ENCODE measurements at regions not wholly inside any gene's neighbourhood (a gene's known extent, or its start where the extent isn't known, plus 50 kb on each side); places are given as distances from the start of the nearest gene placed in this dataset.

DNA sequence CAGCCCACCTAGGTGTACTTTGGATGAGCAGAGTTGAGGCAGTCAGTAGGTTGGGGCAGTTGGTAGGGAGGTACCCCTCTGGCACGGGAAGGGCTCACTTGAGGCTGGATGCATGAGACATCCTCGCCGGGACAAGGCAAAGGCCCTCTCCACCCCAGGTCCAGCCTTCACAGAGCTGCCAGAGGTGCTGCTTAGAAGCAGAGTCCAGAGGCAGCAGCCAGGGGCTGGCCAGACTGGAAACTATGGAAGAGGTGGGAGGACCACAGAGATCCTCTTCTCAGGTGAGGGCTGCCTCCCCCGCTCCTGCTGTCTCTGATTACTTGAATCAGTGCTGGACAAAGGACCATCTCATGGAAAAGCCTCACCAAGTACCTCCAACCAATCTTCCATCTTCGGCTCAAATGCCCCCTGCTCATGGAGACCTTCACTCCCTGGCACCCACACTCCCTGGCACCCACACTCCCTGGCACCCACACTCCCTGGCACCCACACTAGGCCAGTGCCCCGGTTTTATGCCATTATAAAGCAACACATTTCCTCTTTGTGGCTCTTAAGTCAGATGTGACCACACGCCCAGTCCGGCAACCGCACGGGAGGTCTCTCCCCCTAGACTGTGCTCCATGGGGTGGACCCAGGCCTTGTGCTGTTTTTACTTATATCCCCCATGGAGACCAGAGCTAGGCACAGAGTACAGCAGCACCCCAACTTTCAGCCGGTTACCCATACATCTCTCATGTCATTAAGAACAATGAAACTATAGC is 100.1 kb downstream of the YTHDF1 start:
- H3K4me3 ChIP-seq (ENCODE audit: low read length): no peak overlapping the region
- H3K36me3 ChIP-seq (ENCODE audit: control insufficient read depth, insufficient read depth, low read length): no peaks in the 10 kb centered on the region
- no peak overlapping the region for H3K27ac ChIP-seq (ENCODE audit: low read length)
- no peaks in the 10 kb centered on the region for H3K9me3 ChIP-seq (replicated peaks; ENCODE audit: control insufficient read depth, low read depth, low read length)
- no peak for DNase-seq
- no peaks in the 10 kb centered on the region for H3K4me1 ChIP-seq (ENCODE audit: control insufficient read depth, insufficient read depth, low read length)
- H3K27me3 ChIP-seq (ENCODE audit: control insufficient read depth, insufficient read depth, low read length): peaks cover 7% of the 10 kb centered on the region
- WGBS (ENCODE audit: insufficient coverage): 71% methylated on average over 8 of the region's 11 CpGs

DNA sequence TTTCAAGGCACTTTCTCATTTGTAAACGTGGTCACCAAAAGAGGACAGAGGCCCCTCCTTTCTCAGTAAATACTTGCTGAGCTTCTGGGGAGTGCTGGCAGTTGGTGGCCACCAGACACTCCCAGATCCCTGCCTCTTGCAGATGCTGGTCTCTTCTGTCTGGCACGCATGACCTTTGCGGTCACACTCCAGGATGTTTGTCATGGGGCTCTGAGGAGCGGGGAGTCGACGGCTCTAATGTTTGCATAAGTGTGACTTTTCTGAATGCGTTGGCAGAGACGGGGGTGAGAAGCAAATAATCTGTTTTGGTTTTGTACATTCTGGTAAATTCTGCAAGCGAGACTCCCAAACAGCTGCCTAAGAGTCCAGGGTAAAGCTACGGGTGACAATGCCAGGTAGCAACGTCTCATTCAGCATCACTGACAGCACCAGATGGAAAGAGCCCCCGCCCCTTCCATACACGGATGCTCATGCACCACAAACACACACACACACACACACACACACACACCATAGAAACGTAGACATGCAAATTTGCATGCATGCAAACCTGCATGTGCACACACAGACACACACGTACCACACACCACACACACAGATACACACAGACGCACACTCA is 101.1 kb downstream of the YTHDF1 start:
- no peaks in the 10 kb centered on the region for H3K4me1 ChIP-seq (ENCODE audit: control insufficient read depth, insufficient read depth, low read length)
- 69% methylated on average over 12 of the region's 16 CpGs for WGBS (ENCODE audit: insufficient coverage)
- no peak overlapping the region for H3K4me3 ChIP-seq (ENCODE audit: low read length)
- H3K27me3 ChIP-seq (ENCODE audit: control insufficient read depth, insufficient read depth, low read length): peaks cover 7% of the 10 kb centered on the region
- DNase-seq: no peak
- no peaks in the 10 kb centered on the region for H3K36me3 ChIP-seq (ENCODE audit: control insufficient read depth, insufficient read depth, low read length)
- no peaks in the 10 kb centered on the region for H3K9me3 ChIP-seq (replicated peaks; ENCODE audit: control insufficient read depth, low read depth, low read length)
- H3K27ac ChIP-seq (ENCODE audit: low read length): no peak overlapping the region

DNA sequence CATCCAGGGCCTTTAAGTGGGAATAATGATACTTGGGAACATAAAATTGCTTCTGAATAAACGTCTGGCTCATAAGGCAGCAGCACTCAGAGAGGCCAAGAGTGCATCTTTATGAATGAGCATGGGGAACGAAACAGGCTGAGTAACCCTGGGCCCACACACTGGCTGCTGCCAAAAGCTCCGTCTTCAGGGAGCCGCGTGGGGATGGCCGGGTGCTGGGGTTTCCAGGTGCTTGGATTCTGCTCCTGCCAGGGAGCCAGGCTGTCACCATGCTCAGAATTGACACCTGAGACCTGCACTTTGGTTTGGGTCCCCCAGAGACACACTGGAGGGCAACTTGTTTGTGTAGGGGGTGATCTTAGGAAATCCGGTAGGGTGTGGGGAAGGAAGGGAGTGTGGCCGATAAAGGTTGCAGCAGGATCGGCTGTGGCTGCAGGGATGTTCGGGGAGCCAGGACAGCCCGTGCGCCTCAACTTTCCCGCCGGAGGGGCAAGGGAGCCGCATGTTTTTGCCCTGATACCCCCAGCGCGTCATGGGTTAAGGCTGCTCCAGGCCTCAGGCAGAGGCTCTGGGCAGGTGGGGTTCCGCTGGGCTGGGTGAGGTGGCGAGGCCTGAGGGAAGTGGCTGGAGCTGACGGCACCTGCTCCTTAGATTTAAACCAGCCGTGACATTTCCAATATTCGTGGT is 101.8 kb downstream of the YTHDF1 start:
- H3K36me3 ChIP-seq (ENCODE audit: control insufficient read depth, insufficient read depth, low read length): no peaks in the 10 kb centered on the region
- H3K27ac ChIP-seq (ENCODE audit: low read length): no peak overlapping the region
- H3K27me3 ChIP-seq (ENCODE audit: control insufficient read depth, insufficient read depth, low read length): peaks cover 7% of the 10 kb centered on the region
- 60% methylated on average over 21 of the region's 22 CpGs for WGBS (ENCODE audit: insufficient coverage)
- no peaks in the 10 kb centered on the region for H3K4me1 ChIP-seq (ENCODE audit: control insufficient read depth, insufficient read depth, low read length)
- no peak overlapping the region for H3K4me3 ChIP-seq (ENCODE audit: low read length)
- no peaks in the 10 kb centered on the region for H3K9me3 ChIP-seq (replicated peaks; ENCODE audit: control insufficient read depth, low read depth, low read length)
- no peak for DNase-seq

DNA sequence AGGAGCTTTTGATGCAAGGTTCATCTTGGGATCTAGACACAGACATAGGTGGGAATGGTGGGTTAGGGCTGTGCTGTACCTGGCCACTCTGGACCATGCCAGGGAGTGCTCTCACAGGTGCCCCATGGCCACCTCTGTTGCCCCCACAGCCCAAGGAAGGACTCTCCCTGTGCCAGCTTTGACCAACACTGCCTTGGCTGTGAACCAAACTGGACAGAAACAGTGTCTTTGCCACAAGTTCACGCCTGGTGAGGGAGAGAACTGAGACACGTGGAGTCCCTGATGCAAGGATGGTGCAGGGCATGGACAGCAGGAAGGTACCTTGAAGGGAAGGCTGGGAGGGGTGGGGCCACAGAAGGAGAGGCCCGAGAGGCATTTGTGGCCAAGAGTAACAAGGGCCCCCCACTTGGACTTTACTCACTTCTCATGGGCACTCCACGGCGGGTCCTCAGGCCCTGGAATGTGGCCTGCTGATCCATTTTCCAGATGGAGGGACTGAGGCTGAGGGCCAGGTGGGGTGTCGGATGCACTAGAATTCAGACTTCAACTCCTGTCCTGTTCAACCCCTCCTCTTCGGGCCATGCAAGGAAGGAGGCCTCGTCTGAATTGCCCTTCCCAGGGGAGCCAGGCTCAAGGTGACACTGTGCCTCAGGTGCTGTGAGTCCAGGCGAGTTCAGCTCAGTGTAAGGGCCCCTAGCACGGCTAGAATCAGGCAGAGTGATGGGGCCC is 103.3 kb downstream of the YTHDF1 start:
- no peak for DNase-seq
- Histone ChIP-seq H3K27ac (ENCODE audit: low read length) (no peak overlapping the region), H3K9me3 (replicated peaks; ENCODE audit: control insufficient read depth, low read depth, low read length) (peaks cover 3% of the 10 kb centered on the region), H3K36me3 (ENCODE audit: control insufficient read depth, insufficient read depth, low read length) (no peaks in the 10 kb centered on the region), H3K27me3 (ENCODE audit: control insufficient read depth, insufficient read depth, low read length) (peaks cover 9% of the 10 kb centered on the region), H3K4me1 (ENCODE audit: control insufficient read depth, insufficient read depth, low read length) (no peaks in the 10 kb centered on the region), H3K4me3 (ENCODE audit: low read length) (no peak overlapping the region)
- 77% methylated on average over 6 of the region's 10 CpGs for WGBS (ENCODE audit: insufficient coverage)

DNA sequence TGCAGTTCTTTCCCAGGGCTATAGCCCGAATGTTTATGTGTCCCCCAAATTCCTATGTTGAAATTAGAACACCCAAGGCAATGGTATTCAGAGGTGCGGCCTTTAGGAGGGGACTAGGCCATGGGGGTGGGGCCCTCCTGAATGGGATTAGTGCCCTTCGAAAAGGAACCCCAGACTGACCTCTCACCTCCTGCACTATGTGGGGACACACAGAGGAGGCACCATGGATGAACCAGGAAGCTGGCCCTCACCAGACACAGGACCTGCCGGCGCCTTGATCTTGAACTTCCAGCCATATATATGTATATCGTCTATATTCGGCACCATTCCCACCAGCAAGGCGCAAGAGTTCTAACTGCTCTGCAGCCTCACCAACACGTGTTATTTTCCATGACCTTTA is 101.5 kb upstream of the BHLHE23 start:
- no CpG with 5 or more reads among the region's 9 CpGs for WGBS (ENCODE audit: insufficient coverage)
- Histone ChIP-seq H3K4me3 (ENCODE audit: low read length) (no peak overlapping the region), H3K27ac (ENCODE audit: low read length) (no peak overlapping the region), H3K36me3 (ENCODE audit: control insufficient read depth, insufficient read depth, low read length) (no peaks in the 10 kb centered on the region), H3K9me3 (replicated peaks; ENCODE audit: control insufficient read depth, low read depth, low read length) (peaks cover 7% of the 10 kb centered on the region), H3K27me3 (ENCODE audit: control insufficient read depth, insufficient read depth, low read length) (peaks cover 16% of the 10 kb centered on the region), H3K4me1 (ENCODE audit: control insufficient read depth, insufficient read depth, low read length) (no peaks in the 10 kb centered on the region)
- DNase-seq: no peak

DNA sequence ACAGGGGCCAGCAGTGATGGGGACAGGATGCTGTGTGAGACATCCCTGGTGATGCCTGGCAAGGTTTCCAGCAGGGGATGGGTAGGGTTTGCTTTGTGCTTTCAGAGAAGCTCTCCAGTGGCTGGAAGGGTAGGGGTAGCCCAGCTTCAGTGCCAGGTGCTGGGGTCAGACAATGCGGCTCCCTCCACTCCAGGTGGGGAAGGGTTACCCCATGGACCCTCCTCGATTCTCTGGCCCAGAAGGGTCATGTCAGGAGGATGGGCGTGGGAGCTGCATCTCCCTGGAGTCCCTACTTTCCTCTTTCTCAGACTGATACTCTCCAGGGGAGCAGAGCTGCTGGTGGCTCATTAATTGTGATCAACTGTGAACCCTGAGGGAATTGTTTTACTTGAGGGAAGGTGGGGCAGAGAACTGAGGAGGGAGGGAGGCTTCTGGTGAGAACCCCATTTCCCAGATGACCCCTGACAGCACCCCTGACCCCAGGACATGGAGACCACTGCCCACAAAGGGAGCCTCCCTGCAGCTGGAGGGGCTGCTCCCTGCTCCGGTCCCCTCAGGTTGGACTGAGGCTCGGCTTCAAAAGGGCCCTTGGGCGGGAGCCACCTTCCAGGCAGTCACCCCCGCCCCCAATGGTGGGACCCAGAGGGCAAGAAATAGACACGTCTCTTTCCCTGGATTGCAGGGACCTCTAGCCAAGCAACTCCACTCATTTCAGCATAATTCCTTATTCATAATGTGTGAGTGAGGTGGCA is 100.9 kb upstream of the BHLHE23 start:
- Histone ChIP-seq H3K4me1 (ENCODE audit: control insufficient read depth, insufficient read depth, low read length) (peaks cover 4% of the 10 kb centered on the region), H3K27ac (ENCODE audit: low read length) (no peak overlapping the region), H3K27me3 (ENCODE audit: control insufficient read depth, insufficient read depth, low read length) (peaks cover 20% of the 10 kb centered on the region), H3K4me3 (ENCODE audit: low read length) (no peak overlapping the region), H3K36me3 (ENCODE audit: control insufficient read depth, insufficient read depth, low read length) (no peaks in the 10 kb centered on the region), H3K9me3 (replicated peaks; ENCODE audit: control insufficient read depth, low read depth, low read length) (peaks cover 7% of the 10 kb centered on the region)
- WGBS (ENCODE audit: insufficient coverage): 63% methylated on average over 5 of the region's 8 CpGs
- no peak for DNase-seq

DNA sequence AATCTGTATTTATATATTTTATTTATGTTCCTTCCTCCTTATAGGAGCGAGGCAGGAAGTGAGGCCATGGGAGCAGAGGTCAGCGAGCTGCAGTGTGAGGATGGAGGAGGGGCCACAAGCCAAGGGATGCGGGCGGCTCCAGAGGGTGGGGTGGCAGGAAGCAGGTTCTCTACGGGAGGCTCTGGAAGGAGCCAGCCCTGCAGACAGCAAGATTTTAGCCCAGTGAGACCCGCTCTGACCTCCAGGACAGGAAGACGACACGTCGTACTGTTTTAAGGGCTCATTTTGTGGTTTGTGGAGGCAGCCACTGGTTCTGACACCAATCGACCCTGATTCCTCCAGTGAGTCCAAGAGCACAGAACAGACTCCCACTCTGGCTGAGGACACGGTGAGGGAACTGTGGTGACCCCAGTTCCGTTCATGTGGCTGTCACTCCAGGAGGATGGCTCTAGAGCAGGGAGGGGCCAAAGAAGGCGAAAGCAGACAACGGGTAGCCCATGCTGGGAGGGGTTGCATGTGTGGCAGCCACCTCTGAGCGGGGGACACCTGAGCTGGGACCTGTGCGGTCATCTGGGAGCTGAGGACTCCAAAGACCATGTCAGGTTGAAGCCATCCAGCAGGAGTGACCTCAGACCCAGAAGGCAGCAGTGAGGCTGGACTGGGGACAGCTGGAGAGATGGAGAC is 100.1 kb upstream of the BHLHE23 start:
- peaks cover 7% of the 10 kb centered on the region for H3K9me3 ChIP-seq (replicated peaks; ENCODE audit: control insufficient read depth, low read depth, low read length)
- peaks cover 4% of the 10 kb centered on the region for H3K4me1 ChIP-seq (ENCODE audit: control insufficient read depth, insufficient read depth, low read length)
- 73% methylated on average over 15 of the region's 16 CpGs for WGBS (ENCODE audit: insufficient coverage)
- no peaks in the 10 kb centered on the region for H3K36me3 ChIP-seq (ENCODE audit: control insufficient read depth, insufficient read depth, low read length)
- no peak overlapping the region for H3K27ac ChIP-seq (ENCODE audit: low read length)
- no peak overlapping the region for H3K4me3 ChIP-seq (ENCODE audit: low read length)
- DNase-seq: no peak
- H3K27me3 ChIP-seq (ENCODE audit: control insufficient read depth, insufficient read depth, low read length): peaks cover 22% of the 10 kb centered on the region

DNA sequence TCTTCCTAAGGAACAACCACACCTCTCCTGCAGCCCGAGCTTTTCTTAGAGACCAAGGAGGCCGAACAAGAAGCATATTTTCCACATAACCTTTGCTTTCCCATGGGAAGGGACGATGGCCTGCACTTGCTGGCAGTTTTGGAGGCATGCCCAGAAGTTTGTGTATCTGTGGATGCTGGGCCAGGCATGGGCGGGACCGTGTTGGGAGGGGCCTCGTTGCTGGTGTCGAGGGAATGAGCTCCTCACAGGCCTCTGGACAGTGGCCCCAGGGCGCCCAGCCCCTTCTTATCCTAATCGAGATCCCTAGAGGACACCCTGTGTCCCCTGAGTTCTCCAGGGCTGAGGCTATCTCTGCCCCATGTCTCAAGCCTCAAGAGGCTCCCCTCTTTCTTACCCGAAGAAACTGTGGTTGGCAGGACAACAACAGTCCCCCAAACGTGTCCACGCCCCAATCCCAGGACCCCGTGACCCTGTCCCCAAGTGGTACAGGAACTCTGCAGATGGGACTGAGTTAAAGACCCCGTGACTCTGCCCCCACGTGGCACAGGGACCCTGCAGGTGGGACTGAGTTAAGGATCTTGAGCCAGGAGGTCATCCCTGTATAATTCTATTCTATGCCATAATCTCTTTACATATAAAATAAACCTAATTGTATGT is 99.5 kb upstream of the BHLHE23 start:
- 77% methylated on average over 9 of the region's 15 CpGs for WGBS (ENCODE audit: insufficient coverage)
- peak; percentile 9 for DNase-seq
- no peak overlapping the region for H3K4me3 ChIP-seq (ENCODE audit: low read length)
- peaks cover 7% of the 10 kb centered on the region for H3K9me3 ChIP-seq (replicated peaks; ENCODE audit: control insufficient read depth, low read depth, low read length)
- H3K36me3 ChIP-seq (ENCODE audit: control insufficient read depth, insufficient read depth, low read length): no peaks in the 10 kb centered on the region
- no peak overlapping the region for H3K27ac ChIP-seq (ENCODE audit: low read length)
- peaks cover 6% of the 10 kb centered on the region for H3K4me1 ChIP-seq (ENCODE audit: control insufficient read depth, insufficient read depth, low read length)
- H3K27me3 ChIP-seq (ENCODE audit: control insufficient read depth, insufficient read depth, low read length): peaks cover 28% of the 10 kb centered on the region

All from muscle of leg (tissue), 3 donors.